ENCODE measurements at regions not wholly inside any gene's neighbourhood (a gene's known extent, or its start where the extent isn't known, plus 50 kb on each side); places are given as distances from the start of the nearest gene placed in this dataset.

DNA sequence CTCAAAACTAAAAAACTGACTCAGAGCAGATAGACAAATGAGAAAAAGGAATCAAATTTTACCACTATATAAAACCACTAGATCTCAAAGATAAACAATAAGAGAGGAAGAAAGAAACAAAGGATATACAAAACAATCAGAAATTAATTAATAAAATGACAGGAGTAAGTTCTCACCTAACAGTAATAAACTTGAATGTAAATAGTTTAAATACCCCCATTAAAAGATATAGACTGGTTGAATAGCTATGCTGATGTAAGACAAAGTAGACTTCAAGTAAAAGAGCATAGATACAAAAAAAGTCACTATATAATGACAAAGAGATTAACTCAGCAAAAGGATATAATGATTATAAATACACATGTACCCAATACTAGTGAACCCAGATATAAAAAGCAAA, 72.3 kb upstream of the GNAZ start:
- Histone ChIP-seq H3K27ac (no peak overlapping the region), H3K4me1 (no peaks in the 10 kb centered on the region), H3K9me3 (peaks cover 6 to 23% of the 10 kb centered on the region in 2 donors), H3K36me3 (no peaks in the 10 kb centered on the region), H3K27me3 (no peaks in the 10 kb centered on the region), H3K4me3 (no peak overlapping the region)
- intact Hi-C loops (cut with DNase I; ENCODE audit: low total_unique reads), result no loop called here
- TF ChIP-seq, protein P1, sequence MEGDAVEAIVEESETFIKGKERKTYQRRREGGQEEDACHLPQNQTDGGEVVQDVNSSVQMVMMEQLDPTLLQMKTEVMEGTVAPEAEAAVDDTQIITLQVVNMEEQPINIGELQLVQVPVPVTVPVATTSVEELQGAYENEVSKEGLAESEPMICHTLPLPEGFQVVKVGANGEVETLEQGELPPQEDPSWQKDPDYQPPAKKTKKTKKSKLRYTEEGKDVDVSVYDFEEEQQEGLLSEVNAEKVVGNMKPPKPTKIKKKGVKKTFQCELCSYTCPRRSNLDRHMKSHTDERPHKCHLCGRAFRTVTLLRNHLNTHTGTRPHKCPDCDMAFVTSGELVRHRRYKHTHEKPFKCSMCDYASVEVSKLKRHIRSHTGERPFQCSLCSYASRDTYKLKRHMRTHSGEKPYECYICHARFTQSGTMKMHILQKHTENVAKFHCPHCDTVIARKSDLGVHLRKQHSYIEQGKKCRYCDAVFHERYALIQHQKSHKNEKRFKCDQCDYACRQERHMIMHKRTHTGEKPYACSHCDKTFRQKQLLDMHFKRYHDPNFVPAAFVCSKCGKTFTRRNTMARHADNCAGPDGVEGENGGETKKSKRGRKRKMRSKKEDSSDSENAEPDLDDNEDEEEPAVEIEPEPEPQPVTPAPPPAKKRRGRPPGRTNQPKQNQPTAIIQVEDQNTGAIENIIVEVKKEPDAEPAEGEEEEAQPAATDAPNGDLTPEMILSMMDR (IDR thresholded peaks at IDR 0.05), result no peak
- no peak for TF ChIP-seq POLR2A (IDR thresholded peaks at IDR 0.05)
- TF ChIP-seq POLR2AphosphoS5 (IDR thresholded peaks at IDR 0.05), result no peak
- no peak for DNase-seq (ENCODE audit: low spot score in 2 of 2)

DNA sequence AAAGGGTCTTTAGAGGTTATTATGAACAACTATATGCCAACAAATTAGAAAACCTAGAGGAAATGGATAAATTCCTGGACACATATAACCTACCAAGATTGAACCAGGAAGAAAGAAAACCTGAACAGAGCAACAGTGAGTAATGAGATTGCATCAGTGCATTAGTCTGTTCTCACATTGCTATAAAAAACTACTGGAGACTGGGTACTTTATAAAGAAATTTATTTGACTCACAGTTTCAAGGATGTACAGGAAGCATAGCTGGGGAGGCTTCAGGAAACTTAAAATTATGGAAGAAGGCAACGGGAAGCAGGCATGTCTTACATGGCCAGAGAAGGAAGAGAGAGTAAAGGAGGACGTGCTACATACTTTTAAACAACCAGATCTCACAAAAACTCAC, 70.8 kb upstream of the GNAZ start:
- intact Hi-C loops (cut with DNase I; ENCODE audit: low total_unique reads), result no loop called here
- Histone ChIP-seq H3K36me3 (no peaks in the 10 kb centered on the region), H3K27ac (no peak overlapping the region), H3K27me3 (no peaks in the 10 kb centered on the region), H3K4me1 (no peaks in the 10 kb centered on the region), H3K4me3 (no peak overlapping the region), H3K9me3 (peaks cover 6 to 23% of the 10 kb centered on the region in 2 donors)
- TF ChIP-seq POLR2A (IDR thresholded peaks at IDR 0.05) (no peak), POLR2AphosphoS5 (IDR thresholded peaks at IDR 0.05) (no peak)
- no peak for DNase-seq (ENCODE audit: low spot score in 2 of 2)

DNA sequence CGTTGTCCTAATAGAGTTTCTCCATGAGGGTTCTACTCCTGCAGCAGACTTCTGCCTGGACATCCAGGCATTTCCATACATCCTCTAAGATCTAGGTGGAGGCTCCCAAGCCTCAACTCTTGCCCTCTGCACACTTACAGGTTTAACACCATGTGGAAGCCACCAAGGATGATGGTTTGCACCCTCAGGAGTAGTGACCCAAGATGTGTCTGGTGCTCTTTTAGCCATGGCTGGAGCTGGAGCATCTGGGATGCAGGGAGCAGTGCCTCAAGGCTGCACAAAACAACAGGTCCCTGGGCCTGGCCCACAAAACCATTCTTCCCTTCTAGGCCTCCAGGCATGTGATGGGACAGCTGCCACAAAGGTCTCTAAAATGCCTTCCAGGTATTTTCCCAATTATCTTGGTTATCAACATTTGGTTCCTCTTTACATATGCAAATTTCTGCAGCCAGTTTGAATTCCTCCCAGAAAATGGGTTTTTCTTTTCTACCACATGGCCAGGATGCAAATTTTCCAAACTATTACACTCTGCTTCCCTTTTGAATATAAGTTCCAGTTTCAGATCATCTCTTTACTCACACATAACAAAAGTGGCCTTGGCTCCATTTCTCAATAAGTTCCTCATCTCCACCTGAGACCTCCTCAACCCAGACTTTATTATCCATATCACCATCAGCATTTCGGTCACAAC, 69.5 kb upstream of the GNAZ start:
- H3K9me3 ChIP-seq, result peaks cover 6 to 23% of the 10 kb centered on the region in 2 donors
- no peak for DNase-seq (ENCODE audit: low spot score in 2 of 2)
- no peaks in the 10 kb centered on the region for H3K4me1 ChIP-seq
- intact Hi-C loops (cut with DNase I; ENCODE audit: low total_unique reads), result no loop called here
- H3K4me3 ChIP-seq, result no peak overlapping the region
- no peaks in the 10 kb centered on the region for H3K36me3 ChIP-seq
- H3K27ac ChIP-seq, result no peak overlapping the region
- TF ChIP-seq, protein P1 (IDR thresholded peaks at IDR 0.05), result no peak
- TF ChIP-seq POLR2AphosphoS5 (IDR thresholded peaks at IDR 0.05), result no peak
- TF ChIP-seq POLR2A (IDR thresholded peaks at IDR 0.05), result no peak
- H3K27me3 ChIP-seq, result no peaks in the 10 kb centered on the region

DNA sequence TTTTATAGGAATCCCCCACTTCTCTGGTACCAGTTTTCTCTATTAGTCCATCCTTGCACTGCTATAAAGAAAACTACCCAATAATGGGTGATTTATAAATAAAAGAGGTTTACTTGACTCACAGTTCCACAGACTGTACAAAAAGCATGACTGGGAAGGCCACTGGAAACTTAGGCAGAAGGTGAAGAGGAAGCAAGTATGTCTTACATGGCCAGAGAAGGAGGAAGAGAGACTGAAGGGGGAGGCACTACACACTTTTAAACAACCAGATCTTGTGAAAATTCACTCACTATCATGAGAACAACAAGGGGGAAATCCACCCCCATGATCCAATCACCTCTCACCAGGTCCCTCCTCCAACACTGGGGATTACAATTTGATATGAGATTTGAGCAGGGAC, 68.9 kb upstream of the GNAZ start:
- TF ChIP-seq, protein P1 (IDR thresholded peaks at IDR 0.05), result no peak
- no peak for TF ChIP-seq POLR2AphosphoS5 (IDR thresholded peaks at IDR 0.05)
- TF ChIP-seq POLR2A (IDR thresholded peaks at IDR 0.05), result no peak

DNA sequence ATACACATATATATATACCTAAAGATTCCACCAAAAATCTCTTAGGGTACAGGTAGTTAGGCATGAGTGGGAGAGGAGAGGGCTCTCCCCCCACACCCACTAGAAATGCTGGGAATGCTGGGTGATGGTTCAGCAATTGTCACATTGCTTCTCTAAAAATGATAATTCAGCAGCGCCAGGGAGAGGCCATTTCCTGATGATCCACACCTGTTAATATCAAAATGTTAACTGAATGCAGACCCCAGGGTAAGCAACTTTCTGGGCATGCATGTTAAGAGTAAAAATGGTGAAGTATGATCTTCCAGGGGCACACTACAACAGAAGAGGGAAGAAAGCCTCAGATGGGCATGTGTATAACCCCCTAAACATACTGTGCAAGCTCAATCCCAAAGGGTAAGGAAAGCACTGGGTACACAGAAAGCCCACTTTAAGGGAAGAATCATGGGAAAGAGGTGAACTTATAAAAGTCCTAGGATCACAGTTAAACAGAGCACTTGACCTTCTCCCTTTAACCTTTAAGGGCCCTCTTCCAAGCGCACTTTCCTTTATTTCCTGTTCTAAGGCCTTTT, 67.6 kb upstream of the GNAZ start:
- Histone ChIP-seq H3K27me3 (no peaks in the 10 kb centered on the region), H3K9me3 (peaks cover 0 to 7% of the 10 kb centered on the region in 2 donors), H3K4me3 (no peak overlapping the region), H3K36me3 (no peaks in the 10 kb centered on the region), H3K4me1 (no peaks in the 10 kb centered on the region), H3K27ac (no peak overlapping the region)
- intact Hi-C loops (cut with DNase I; ENCODE audit: low total_unique reads), result no loop called here
- no peak for DNase-seq (ENCODE audit: low spot score in 2 of 2)
- TF ChIP-seq POLR2AphosphoS5 (IDR thresholded peaks at IDR 0.05), result no peak
- TF ChIP-seq, protein P1 (IDR thresholded peaks at IDR 0.05), result no peak

More for the DNA sequence above, 68.9 kb upstream of the GNAZ start:
- Histone ChIP-seq H3K9me3 (peaks cover 5 to 19% of the 10 kb centered on the region in 2 donors), H3K27ac (no peak overlapping the region), H3K27me3 (no peaks in the 10 kb centered on the region), H3K4me3 (no peak overlapping the region), H3K36me3 (no peaks in the 10 kb centered on the region), H3K4me1 (no peaks in the 10 kb centered on the region)
- intact Hi-C loops (cut with DNase I; ENCODE audit: low total_unique reads), result no loop called here
- no peak for DNase-seq (ENCODE audit: low spot score in 2 of 2)

Data from breast epithelium (tissue), 4 donors.